Skeletal muscle satellite cell (primary cell): ENCODE measurements at regions not wholly inside any gene's neighbourhood (a gene's known extent, or its start where the extent isn't known, plus 50 kb on each side); places are given as distances from the start of the nearest gene placed in this dataset.

Experiments
- H3K27me3 ChIP-seq: 2 replicates; pipeline ENCODE4 v1.7.0; 2013; ENCODE audit warnings: low read length; ENCODE audit not compliant: control insufficient read depth, insufficient read depth
- H3K36me3 ChIP-seq: 2 replicates; pipeline ENCODE4 v1.7.0; 2013; ENCODE audit warnings: mild to moderate bottlenecking, control low read depth, low read length; ENCODE audit not compliant: insufficient read depth
- H3K4me1 ChIP-seq: 2 replicates; pipeline ENCODE4 v1.7.0; 2013; ENCODE audit warnings: low read length; ENCODE audit not compliant: control insufficient read depth, insufficient read depth
- H3K4me2 ChIP-seq: 2 replicates; pipeline ENCODE4 v1.7.0; 2013; ENCODE audit warnings: mild to moderate bottlenecking, low read length
- H3K4me3 ChIP-seq: 2 replicates; pipeline ENCODE4 v1.7.0; 2013; ENCODE audit warnings: low read length
- H3K9ac ChIP-seq: 2 replicates; pipeline ENCODE4 v1.7.0; 2013; ENCODE audit warnings: mild to moderate bottlenecking, low read depth, low read length, moderate library complexity
- H3K9me3 ChIP-seq: replicated peaks from 2 replicates; pipeline ENCODE4 v1.7.0; 2013; ENCODE audit warnings: mild to moderate bottlenecking, control low read depth, low read length

- H3K36me3 ChIP-seq, result no peaks in the 10 kb centered on the region
- H3K4me1 ChIP-seq, result no peaks in the 10 kb centered on the region
- H3K4me2 ChIP-seq, result no peak overlapping the region
- no peaks in the 10 kb centered on the region for H3K27me3 ChIP-seq
- H3K4me3 ChIP-seq, result no peak overlapping the region
- no peak overlapping the region for H3K9ac ChIP-seq
- H3K9me3 ChIP-seq, result no peaks in the 10 kb centered on the region
These were observed 117.4 kb downstream of the CDCA7 start for GRCh38 chr2:173472112-173472511.

GRCh38 chr2:173483137-173483536 is 128.5 kb downstream of the CDCA7 start:
- Histone ChIP-seq H3K9me3 (no peaks in the 10 kb centered on the region), H3K4me2 (no peak overlapping the region), H3K4me1 (no peaks in the 10 kb centered on the region), H3K9ac (no peak overlapping the region), H3K27me3 (peaks cover 15% of the 10 kb centered on the region), H3K4me3 (no peak overlapping the region), H3K36me3 (no peaks in the 10 kb centered on the region)

GRCh38 chr2:173488861-173489260 is 134.2 kb downstream of the CDCA7 start:
- H3K4me2 ChIP-seq, result no peak overlapping the region
- H3K4me1 ChIP-seq, result no peaks in the 10 kb centered on the region
- peaks cover 8% of the 10 kb centered on the region for H3K27me3 ChIP-seq
- no peaks in the 10 kb centered on the region for H3K9me3 ChIP-seq
- H3K36me3 ChIP-seq, result no peaks in the 10 kb centered on the region
- H3K9ac ChIP-seq, result no peak overlapping the region
- no peak overlapping the region for H3K4me3 ChIP-seq

GRCh38 chr2:173491418-173491817 is 136.7 kb downstream of the CDCA7 start:
- Histone ChIP-seq H3K4me3 (no peak overlapping the region), H3K9ac (no peak overlapping the region), H3K36me3 (no peaks in the 10 kb centered on the region), H3K9me3 (no peaks in the 10 kb centered on the region), H3K4me2 (no peak overlapping the region), H3K27me3 (peaks cover 8% of the 10 kb centered on the region), H3K4me1 (no peaks in the 10 kb centered on the region)

- H3K27me3 ChIP-seq, result no peaks in the 10 kb centered on the region
- H3K4me2 ChIP-seq, result no peak overlapping the region
- no peak overlapping the region for H3K4me3 ChIP-seq
- H3K9me3 ChIP-seq, result no peaks in the 10 kb centered on the region
- H3K36me3 ChIP-seq, result no peaks in the 10 kb centered on the region
- no peaks in the 10 kb centered on the region for H3K4me1 ChIP-seq
- no peak overlapping the region for H3K9ac ChIP-seq
These were observed 139.2 kb downstream of the CDCA7 start for GRCh38 chr2:173493874-173494273.

- no peak overlapping the region for H3K9ac ChIP-seq
These were observed 142.1 kb downstream of the CDCA7 start for GRCh38 chr2:173496746-173497145.

GRCh38 chr2:173500953-173501352 is 146.3 kb downstream of the CDCA7 start:
- Histone ChIP-seq H3K9ac (no peak overlapping the region), H3K4me1 (no peaks in the 10 kb centered on the region), H3K27me3 (peaks cover 16% of the 10 kb centered on the region), H3K4me3 (no peak overlapping the region), H3K9me3 (no peaks in the 10 kb centered on the region), H3K36me3 (no peaks in the 10 kb centered on the region), H3K4me2 (no peak overlapping the region)

More at GRCh38 chr2:173496746-173497145, 142.1 kb downstream of the CDCA7 start:
- Histone ChIP-seq H3K4me1 (no peaks in the 10 kb centered on the region), H3K4me2 (no peak overlapping the region), H3K36me3 (no peaks in the 10 kb centered on the region), H3K27me3 (no peaks in the 10 kb centered on the region), H3K9me3 (no peaks in the 10 kb centered on the region), H3K4me3 (no peak overlapping the region)

GRCh38 chr2:173502296-173502695 is 147.6 kb downstream of the CDCA7 start:
- Histone ChIP-seq H3K36me3 (no peaks in the 10 kb centered on the region), H3K4me1 (no peaks in the 10 kb centered on the region), H3K9me3 (no peaks in the 10 kb centered on the region), H3K27me3 (peaks cover 23% of the 10 kb centered on the region), H3K4me2 (no peak overlapping the region), H3K4me3 (no peak overlapping the region), H3K9ac (no peak overlapping the region)

- H3K4me1 ChIP-seq, result no peaks in the 10 kb centered on the region
- H3K27me3 ChIP-seq, result peaks cover 38% of the 10 kb centered on the region
- H3K4me2 ChIP-seq, result no peak overlapping the region
- H3K36me3 ChIP-seq, result no peaks in the 10 kb centered on the region
- no peak overlapping the region for H3K4me3 ChIP-seq
- no peaks in the 10 kb centered on the region for H3K9me3 ChIP-seq
- H3K9ac ChIP-seq, result no peak overlapping the region
These were observed 156.7 kb downstream of the CDCA7 start for GRCh38 chr2:173511357-173511756.

GRCh38 chr2:173511942-173512341 is 157.3 kb downstream of the CDCA7 start:
- H3K4me1 ChIP-seq, result no peaks in the 10 kb centered on the region
- H3K36me3 ChIP-seq, result no peaks in the 10 kb centered on the region
- H3K27me3 ChIP-seq, result peaks cover 36% of the 10 kb centered on the region
- H3K4me2 ChIP-seq, result no peak overlapping the region
- no peaks in the 10 kb centered on the region for H3K9me3 ChIP-seq
- H3K4me3 ChIP-seq, result no peak overlapping the region
- H3K9ac ChIP-seq, result no peak overlapping the region

GRCh38 chr2:173513107-173513727 is 158.5 kb downstream of the CDCA7 start:
- Histone ChIP-seq H3K9ac (no peak overlapping the region), H3K9me3 (peaks cover 4% of the 10 kb centered on the region), H3K27me3 (peaks cover 33% of the 10 kb centered on the region), H3K4me2 (no peak overlapping the region), H3K36me3 (no peaks in the 10 kb centered on the region), H3K4me3 (no peak overlapping the region), H3K4me1 (no peaks in the 10 kb centered on the region)

- no peaks in the 10 kb centered on the region for H3K4me1 ChIP-seq
- no peak overlapping the region for H3K9ac ChIP-seq
- no peak overlapping the region for H3K4me2 ChIP-seq
- H3K27me3 ChIP-seq, result peaks cover 39% of the 10 kb centered on the region
- H3K4me3 ChIP-seq, result no peak overlapping the region
- peaks cover 7% of the 10 kb centered on the region for H3K9me3 ChIP-seq
- H3K36me3 ChIP-seq, result no peaks in the 10 kb centered on the region
These were observed 166.2 kb downstream of the CDCA7 start for GRCh38 chr2:173520918-173521317.
